Heart left ventricle (tissue), 16 donors: ENCODE measurements at regions not wholly inside any gene's neighbourhood (a gene's known extent, or its start where the extent isn't known, plus 50 kb on each side); places are given as distances from the start of the nearest gene placed in this dataset.

Source experiments
- ATAC-seq, 4 donors: fragments of 200-7000 bp; cut with Tn5 transposase; one replicate each; pipeline ENCODE4 v1.9.1; 2020 to 2022; ENCODE audit warnings: moderate library complexity in 4 of 4, mild to moderate bottlenecking in 3 of 4, moderate number of reproducible peaks in 1 of 4
- DNase-seq, 5 donors: peaks; one replicate each; pipeline ENCODE4 v3.0.0-alpha.2; 2020
- H3K27ac ChIP-seq, 12 donors: fragments of 200-600 bp; sonication (generic) in 4 of 12; one replicate each; pipeline versions ENCODE4 v1.5.0 to v1.8.0; 2016 to 2022; ENCODE audit warnings: mild to moderate bottlenecking in 2 of 12
- H3K27me3 ChIP-seq, 9 donors: fragments of 200-600 bp; sonication (generic) in 2 of 9; one replicate each; pipeline versions ENCODE4 v1.5.1 to v1.8.0; 2016 to 2022; ENCODE audit warnings: mild to moderate bottlenecking in 3 of 9
- H3K36me3 ChIP-seq, 9 donors: fragments of 200-600 bp; sonication (generic) in 2 of 9; one replicate each; pipeline versions ENCODE4 v1.5.0 to v1.8.0; 2018 to 2022; ENCODE audit warnings: mild to moderate bottlenecking in 2 of 9
- H3K4me1 ChIP-seq, 12 donors: fragments of 200-600 bp; sonication (generic) in 4 of 12; one replicate each; pipeline versions ENCODE4 v1.5.0 to v1.8.0; 2016 to 2022; ENCODE audit warnings: mild to moderate bottlenecking in 3 of 12
- H3K4me3 ChIP-seq, 12 donors: fragments of 200-600 bp; sonication (generic) in 4 of 12; one replicate each; pipeline versions ENCODE4 v1.5.0 to v1.8.0; 2017 to 2022; ENCODE audit warnings: mild to moderate bottlenecking in 9 of 12, moderate library complexity in 4 of 12
- H3K9me3 ChIP-seq, 12 donors: fragments of 200-600 bp; sonication (generic) in 4 of 12; one replicate each; pipeline versions ENCODE4 v1.5.0 to v1.8.0; 2016 to 2022; ENCODE audit warnings: mild to moderate bottlenecking in 1 of 12
- CTCF ChIP-seq, 12 donors: fragments of 200-600 bp; sonication (generic) in 4 of 12; IDR thresholded peaks; one replicate each; pipeline versions ENCODE4 v1.5.0 to v1.8.0; 2018 to 2022; ENCODE audit warnings: antibody characterized with exemption in 12 of 12, mild to moderate bottlenecking in 5 of 12
- POLR2A ChIP-seq, 2 donors: fragments of 450-650 bp; IDR thresholded peaks; one replicate each; pipeline ENCODE4 v1.6.1; 2017; ENCODE audit warnings: antibody characterized with exemption in 2 of 2, mild to moderate bottlenecking in 2 of 2, moderate library complexity in 2 of 2
- WGBS, 4 donors: extraction: QIAGEN DNeasy Blood & Tissue Kit in 2 of 4; methylation state at CpG; one replicate each; pipeline versions ENCODE4 v1.1.5 to v1.1.7; 2013 to 2018; 5-methylcytosine and 5-hydroxymethylcytosine counted together
- intact Hi-C, 10 donors: fragments of 100-400 bp; cut with DNase I; formaldehyde crosslinking; loops; one replicate each; pipeline versions ENCODE4 v1.11.1 to v1.14.2; 2022
- donor health status: ischemic (EF 13 %, LVEDD 7.1; RV severe dilation, severe dysfunction).
- donor health status: healthy with polysubstance abuse.
- donor health status: DM: no; HTN: yes; CAD: no.
- donor health status: DM: no; HTN: no; CAD: no.
- donor health status: ischemic (EF 25% LVEDD 6.9; RV normal size, moderate dysfunction).
- donor health status: ischemic (EF 25% LVEDD 5.7; RV mildly dilated, moderate dysfunction).
- donor health status: healthy.
- donor health status: DM: yes; HTN: yes; CAD: no.
- donor health status: ischemic (EF 35%, LVEDD 5.7; RV mildly dilated, moderate dysfunction).
- donor health status: nonischemic (EF 11% LVEDD 7.7; RV severe dilation, severe dysfunction).
- donor health status: DM: yes; HTN: yes; CAD: no.
- donor health status: PGD.
- donor health status: ischemic (EF 29% LVEDD 5.4; RV normal size, mild dysfunction).
- donor health status: nonischemic (EF 23%, LVEDD 6.1; RV moderate dilation, normal function).

GRCh38 chr5:159814222-159814621, 102.1 kb upstream of the ADRA1B start:
- H3K36me3 ChIP-seq, result no peaks in the 10 kb centered on the region
- WGBS, 4 donors, result 68 to 85% (median 80%) methylated on average over 3 of the region's 3 CpGs
- H3K4me1 ChIP-seq, result peaks cover 0 to 10% (median 0%) of the 10 kb centered on the region in 12 donors
- H3K27ac ChIP-seq, result no peak overlapping the region
- no peak overlapping the region for H3K4me3 ChIP-seq
- H3K9me3 ChIP-seq, result peaks cover 0 to 5% (median 0%) of the 10 kb centered on the region in 12 donors
- ATAC-seq (no peak), DNase-seq (no peak)
- no peak for TF ChIP-seq POLR2A (IDR thresholded peaks at IDR 0.05)
- no peak for TF ChIP-seq CTCF (IDR thresholded peaks at IDR 0.05)
- intact Hi-C loops, result no loop called here
- no peaks in the 10 kb centered on the region for H3K27me3 ChIP-seq

- Histone ChIP-seq H3K27me3 (no peaks in the 10 kb centered on the region), H3K27ac (no peak overlapping the region), H3K36me3 (no peaks in the 10 kb centered on the region), H3K4me3 (no peak overlapping the region), H3K4me1 (peaks cover 0 to 14% (median 0%) of the 10 kb centered on the region in 12 donors), H3K9me3 (peaks cover 0 to 5% (median 0%) of the 10 kb centered on the region in 12 donors)
- no peak for DNase-seq
- ATAC-seq, result no peak
- WGBS, 4 donors, result 67 to 88% (median 84%) methylated on average over 3 to 4 of the region's 4 CpGs
- no peak for TF ChIP-seq CTCF (IDR thresholded peaks at IDR 0.05)
- no peak for TF ChIP-seq POLR2A (IDR thresholded peaks at IDR 0.05)
- intact Hi-C loops, result no loop called here
Observed at GRCh38 chr5:159814805-159815585, 101.3 kb upstream of the ADRA1B start.

DNA sequence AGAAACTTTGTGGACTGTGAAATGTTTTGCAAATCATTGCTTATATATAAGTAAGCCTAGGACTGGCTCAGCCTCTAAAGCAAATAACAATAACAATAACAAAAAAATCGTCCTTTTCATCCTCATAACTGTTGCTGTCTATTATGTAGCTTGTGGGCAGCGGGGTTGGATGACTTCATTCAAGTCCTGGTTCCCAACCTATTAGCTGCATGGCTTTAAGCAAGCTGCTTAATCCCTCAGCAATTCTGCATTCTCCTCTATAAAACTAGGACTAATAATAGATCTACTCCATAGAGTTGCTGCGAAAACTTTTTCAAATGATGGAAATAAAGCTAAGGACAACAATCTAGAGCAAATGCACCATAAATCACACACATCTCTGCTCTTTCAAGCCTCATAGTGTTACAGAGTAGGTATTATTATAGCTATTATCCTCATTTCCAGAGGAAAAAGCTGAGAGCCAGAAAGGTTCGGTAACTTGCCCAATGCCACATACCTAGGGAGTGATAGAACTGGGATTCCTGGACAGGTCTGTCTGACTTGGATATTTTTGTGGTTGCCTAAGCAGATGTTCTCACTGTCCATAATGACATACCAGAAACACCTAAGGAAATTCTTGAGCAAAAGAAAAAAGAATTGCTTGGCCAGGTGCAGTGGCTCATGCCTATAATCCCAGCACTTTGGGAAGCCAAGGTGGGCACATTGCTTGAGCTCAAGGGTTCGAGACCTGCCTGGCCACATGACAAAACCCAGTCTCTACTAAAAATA, 98.8 kb upstream of the ADRA1B start:
- WGBS, 4 donors, result 70 to 81% (median 77%) methylated on average over 5 of the region's 5 CpGs
- TF ChIP-seq CTCF (IDR thresholded peaks at IDR 0.05) (no peak), POLR2A (IDR thresholded peaks at IDR 0.05) (no peak)

More for the DNA sequence above, 98.8 kb upstream of the ADRA1B start:
- H3K4me3 ChIP-seq, result no peak overlapping the region
- no peaks in the 10 kb centered on the region for H3K27me3 ChIP-seq
- no peaks in the 10 kb centered on the region for H3K9me3 ChIP-seq
- H3K36me3 ChIP-seq, result no peaks in the 10 kb centered on the region
- no peak for ATAC-seq
- intact Hi-C loops, result no loop called here
- DNase-seq, result no peak
- no peak overlapping the region for H3K27ac ChIP-seq
- H3K4me1 ChIP-seq, result peaks cover 0 to 20% (median 0%) of the 10 kb centered on the region in 12 donors
